ENCODE measurements at regions not wholly inside any gene's neighbourhood (a gene's known extent, or its start where the extent isn't known, plus 50 kb on each side); places are given as distances from the start of the nearest gene placed in this dataset.

- no peak overlapping the region for H3K27ac ChIP-seq
- TF ChIP-seq CTCF (conservative IDR thresholded peaks at IDR 0.05) (no peak), ZFX (IDR thresholded peaks at IDR 0.05) (no peak)
Measured at GRCh38 chr3:21109056-21109455, 642.0 kb downstream of the ZNF385D start.

GRCh38 chr3:21105784-21106183, 645.2 kb downstream of the ZNF385D start:
- TF ChIP-seq CTCF (conservative IDR thresholded peaks at IDR 0.05): no peak
- TF ChIP-seq ZFX (IDR thresholded peaks at IDR 0.05): no peak
- H3K27ac ChIP-seq: no peak overlapping the region

- TF ChIP-seq CTCF (conservative IDR thresholded peaks at IDR 0.05): no peak
- TF ChIP-seq ZFX (IDR thresholded peaks at IDR 0.05): no peak
- no peak overlapping the region for H3K27ac ChIP-seq
Measured at GRCh38 chr3:21100656-21101359, 650.2 kb downstream of the ZNF385D start.

- H3K27ac ChIP-seq: no peak overlapping the region
- TF ChIP-seq CTCF (conservative IDR thresholded peaks at IDR 0.05): no peak
- TF ChIP-seq ZFX (IDR thresholded peaks at IDR 0.05): no peak
Measured at GRCh38 chr3:21094686-21095085, 656.3 kb downstream of the ZNF385D start.

GRCh38 chr3:21073561-21073960, 677.4 kb downstream of the ZNF385D start:
- TF ChIP-seq ZFX (IDR thresholded peaks at IDR 0.05) (no peak), CTCF (conservative IDR thresholded peaks at IDR 0.05) (no peak)
- no peak overlapping the region for H3K27ac ChIP-seq

- no peak overlapping the region for H3K27ac ChIP-seq
- no peak for TF ChIP-seq ZFX (IDR thresholded peaks at IDR 0.05)
- no peak for TF ChIP-seq CTCF (conservative IDR thresholded peaks at IDR 0.05)
Measured at GRCh38 chr3:21067031-21067813, 683.8 kb downstream of the ZNF385D start.

GRCh38 chr3:21062831-21063294, 688.1 kb downstream of the ZNF385D start:
- H3K27ac ChIP-seq: no peak overlapping the region
- TF ChIP-seq CTCF (conservative IDR thresholded peaks at IDR 0.05) (no peak), ZFX (IDR thresholded peaks at IDR 0.05) (no peak)

All from C4-2B (cell line).